GM12874 (cell line): ENCODE measurements at regions not wholly inside any gene's neighbourhood (a gene's known extent, or its start where the extent isn't known, plus 50 kb on each side); places are given as distances from the start of the nearest gene placed in this dataset.

Experiments used
- TF ChIP-seq, protein P1 (sequence below): IDR thresholded peaks from 2 replicates; pipeline ENCODE4 v1.5.1; 2011; ENCODE audit warnings: low read depth, mild to moderate bottlenecking, control low read depth, low read length, moderate library complexity; ENCODE audit not compliant: insufficient read depth

DNA sequence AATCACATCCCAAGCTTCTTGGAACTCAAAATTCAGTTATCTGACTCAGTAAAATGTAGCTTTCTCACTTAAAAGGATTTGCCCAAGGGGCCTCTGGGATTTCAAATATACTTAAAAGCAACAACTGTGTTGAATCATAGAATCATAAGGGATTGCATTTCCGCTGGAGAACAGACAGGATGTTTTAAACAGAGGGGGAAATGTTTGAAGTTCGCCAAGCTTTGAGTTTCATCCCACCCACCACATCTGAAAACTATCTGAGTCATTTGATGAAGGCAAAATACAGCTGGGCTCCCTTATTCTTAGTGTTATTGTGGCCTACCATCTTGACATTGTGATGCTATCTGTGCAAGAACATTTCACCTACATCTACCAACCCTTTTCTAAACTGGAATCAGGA lies 73.5 kb downstream of the PPP1R2C start:
- TF ChIP-seq, protein P1, sequence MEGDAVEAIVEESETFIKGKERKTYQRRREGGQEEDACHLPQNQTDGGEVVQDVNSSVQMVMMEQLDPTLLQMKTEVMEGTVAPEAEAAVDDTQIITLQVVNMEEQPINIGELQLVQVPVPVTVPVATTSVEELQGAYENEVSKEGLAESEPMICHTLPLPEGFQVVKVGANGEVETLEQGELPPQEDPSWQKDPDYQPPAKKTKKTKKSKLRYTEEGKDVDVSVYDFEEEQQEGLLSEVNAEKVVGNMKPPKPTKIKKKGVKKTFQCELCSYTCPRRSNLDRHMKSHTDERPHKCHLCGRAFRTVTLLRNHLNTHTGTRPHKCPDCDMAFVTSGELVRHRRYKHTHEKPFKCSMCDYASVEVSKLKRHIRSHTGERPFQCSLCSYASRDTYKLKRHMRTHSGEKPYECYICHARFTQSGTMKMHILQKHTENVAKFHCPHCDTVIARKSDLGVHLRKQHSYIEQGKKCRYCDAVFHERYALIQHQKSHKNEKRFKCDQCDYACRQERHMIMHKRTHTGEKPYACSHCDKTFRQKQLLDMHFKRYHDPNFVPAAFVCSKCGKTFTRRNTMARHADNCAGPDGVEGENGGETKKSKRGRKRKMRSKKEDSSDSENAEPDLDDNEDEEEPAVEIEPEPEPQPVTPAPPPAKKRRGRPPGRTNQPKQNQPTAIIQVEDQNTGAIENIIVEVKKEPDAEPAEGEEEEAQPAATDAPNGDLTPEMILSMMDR = no peak

- TF ChIP-seq, protein P1 = no peak
Measured at GRCh38 chrX:42697544-42697943, 80.4 kb downstream of the PPP1R2C start.

DNA sequence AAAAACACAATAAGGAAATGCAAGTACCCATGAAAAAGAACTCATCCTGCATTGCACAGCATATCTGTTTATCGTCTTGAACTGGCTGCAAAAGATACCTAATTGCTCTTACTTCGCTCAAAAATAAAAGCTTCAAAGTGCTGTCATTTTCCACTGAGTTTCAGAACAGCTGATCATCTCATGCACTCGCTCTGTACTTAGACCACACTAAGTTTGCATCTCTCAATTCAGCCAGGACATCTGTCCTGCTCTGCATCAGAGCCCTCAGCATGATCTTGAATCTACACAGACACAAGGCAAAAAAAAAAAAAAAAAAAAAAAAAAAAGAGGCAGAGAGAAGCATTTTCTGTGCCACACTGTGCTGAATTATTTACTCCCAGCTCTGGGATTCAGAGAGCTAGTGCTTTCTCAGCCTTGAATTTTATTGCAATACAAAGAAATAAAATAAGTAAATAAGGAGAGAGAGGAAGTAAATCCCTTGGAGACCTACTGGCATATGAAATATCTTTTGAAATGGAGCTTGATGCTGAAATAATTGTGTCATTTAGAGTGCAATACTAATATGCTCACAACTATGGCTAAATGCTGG lies 81.3 kb downstream of the PPP1R2C start:
- TF ChIP-seq, protein P1 = no peak

DNA sequence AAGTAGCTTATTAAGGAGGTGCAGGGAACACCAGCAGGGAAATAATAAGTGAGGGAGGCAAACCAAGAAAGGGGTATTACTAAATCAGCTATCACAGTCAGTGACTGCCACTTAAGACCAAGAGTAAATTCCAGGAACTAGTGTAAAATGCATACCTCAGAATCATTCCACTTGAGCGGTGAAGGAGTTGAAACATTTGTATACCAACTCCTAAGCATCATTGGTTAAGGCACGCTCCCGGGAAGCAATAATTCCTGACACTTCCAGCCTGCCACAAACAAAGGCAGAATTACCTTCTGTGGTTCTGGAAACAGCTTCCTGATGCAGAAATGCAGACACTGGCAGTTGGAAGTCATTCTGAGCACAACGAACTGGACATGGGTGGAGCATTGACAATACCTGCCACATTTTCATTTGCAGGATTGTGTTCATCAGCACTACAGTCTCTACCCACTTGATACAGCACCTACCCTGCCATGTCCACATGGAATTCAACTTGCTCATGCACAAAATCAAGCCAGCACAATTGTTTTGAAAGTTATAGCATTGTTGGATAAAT lies 82.1 kb downstream of the PPP1R2C start:
- TF ChIP-seq, protein P1 = no peak

DNA sequence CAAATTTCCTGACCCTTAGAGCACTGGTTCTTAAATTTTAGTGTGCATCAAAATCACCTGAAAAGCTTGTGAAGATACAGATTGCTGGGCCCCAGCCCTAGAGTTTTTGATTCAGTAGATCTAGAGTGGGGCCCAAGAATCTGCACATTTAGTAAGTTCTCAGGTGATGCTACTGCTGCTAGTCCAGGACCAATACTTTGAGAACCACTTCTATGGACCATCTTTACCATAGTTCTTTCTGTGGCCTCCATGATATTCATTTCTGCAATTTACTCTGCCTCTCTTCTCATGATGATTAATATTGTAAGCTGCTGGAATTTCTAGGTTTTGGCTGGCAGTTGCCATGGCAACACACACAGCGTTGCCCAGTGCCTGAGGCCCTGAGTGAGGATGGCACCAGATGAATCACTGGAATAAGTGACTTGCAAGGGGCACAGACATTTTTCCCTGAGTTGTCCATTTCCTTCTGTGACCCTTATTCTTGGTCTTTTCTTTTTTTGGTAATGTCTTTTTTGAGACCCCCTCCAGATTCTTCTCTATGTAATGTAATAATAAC lies 83.6 kb downstream of the PPP1R2C start:
- TF ChIP-seq, protein P1 = no peak

DNA sequence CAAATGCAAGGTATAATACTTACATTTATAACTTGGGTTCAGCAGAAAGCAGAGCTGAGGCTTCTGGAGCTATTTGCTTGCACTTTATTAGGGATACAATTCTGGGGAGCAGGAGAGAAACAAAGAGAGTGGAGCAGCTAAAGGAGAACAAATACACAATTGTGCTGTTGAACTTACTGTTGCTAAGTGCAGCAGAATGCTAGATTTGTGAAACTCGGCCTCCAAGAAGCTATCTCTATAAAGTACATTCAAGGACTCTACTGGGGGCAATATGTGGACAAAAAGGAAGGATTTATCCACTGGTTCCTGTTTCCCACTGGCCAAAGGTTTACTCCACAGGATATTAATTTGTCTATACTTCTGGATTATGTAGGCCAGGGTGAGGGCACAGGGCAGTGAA lies 86.8 kb downstream of the PPP1R2C start:
- TF ChIP-seq, protein P1 = no peak

DNA sequence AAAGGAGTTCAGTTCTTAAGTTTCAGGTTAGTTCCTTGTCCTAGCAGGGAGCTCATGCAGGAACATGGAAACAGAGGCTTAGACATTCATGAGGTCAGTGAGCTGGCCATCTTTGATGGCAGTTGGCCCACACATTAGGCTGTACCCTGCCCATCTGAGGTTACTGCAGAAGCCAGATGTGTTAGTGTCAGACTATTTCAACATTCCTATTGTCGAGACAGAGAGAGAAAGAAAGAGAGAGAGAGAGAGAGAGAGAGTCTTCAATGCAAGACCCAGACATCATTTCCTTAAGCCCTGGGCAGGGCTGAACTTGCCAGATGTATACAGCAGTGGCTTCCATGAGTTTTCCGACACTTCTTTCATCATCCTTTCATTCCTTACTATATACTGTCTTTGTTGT lies 91.3 kb downstream of the PPP1R2C start:
- TF ChIP-seq, protein P1 = no peak
